ENCODE measurements at regions not wholly inside any gene's neighbourhood (a gene's known extent, or its start where the extent isn't known, plus 50 kb on each side); places are given as distances from the start of the nearest gene placed in this dataset.

DNA sequence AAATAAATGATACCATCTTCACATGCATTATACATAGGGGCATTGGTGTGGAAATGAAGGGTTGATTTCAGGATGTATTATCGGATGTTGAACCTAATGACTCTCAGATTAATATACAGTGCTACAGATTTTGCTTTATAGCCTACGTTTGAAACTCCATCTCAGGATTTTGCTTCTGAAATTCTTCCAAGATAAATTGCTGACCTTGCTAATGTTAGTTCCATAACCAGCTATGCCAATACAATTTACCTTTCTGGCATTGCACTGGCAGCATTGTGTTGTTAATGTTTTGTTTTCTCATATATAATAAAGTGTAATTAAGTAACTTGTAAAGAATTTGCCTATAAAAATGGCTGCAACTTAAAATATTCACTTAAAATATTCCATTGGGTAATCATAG lies 350.1 kb downstream of the CHRM3 start:
- no peak for DNase-seq

DNA sequence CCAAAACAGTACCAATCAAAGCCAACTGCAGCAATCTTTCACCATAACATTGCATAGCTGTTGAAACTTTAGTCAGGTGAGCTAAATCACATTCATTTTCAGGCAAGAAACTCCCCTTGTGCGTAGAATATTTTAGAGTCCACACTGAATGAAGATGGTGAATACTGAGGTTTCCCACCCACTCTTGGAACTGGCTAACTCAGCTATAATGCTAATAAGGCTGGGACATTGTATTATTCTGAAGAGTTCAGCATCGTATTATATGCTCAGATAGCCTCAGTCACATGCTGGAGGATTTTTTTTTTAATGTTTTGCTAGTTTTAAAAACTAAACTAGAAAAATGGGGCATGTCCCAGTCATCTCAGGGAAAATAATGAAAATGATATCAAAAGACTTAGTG lies 352.3 kb upstream of the FMN2 start:
- DNase-seq: no peak

DNA sequence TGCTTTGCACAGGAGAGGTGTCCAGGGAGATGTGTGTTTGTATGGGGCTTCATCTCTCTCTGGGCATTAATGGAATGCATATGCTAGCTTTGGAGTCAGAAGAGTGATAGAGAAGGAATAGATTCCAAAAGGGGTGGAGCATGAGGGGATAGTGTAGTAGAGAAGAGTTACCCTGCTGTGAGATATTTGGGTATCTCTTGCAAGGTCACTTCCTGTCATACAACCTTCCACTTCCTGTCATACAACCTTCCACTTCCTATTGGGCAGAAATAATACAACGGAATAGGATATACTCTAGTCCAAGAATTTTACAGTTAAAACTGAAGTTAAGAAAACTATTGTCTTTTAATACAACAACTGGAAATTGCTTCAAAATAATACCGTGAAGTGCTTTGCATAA lies 351.8 kb upstream of the FMN2 start:
- DNase-seq: no peak

DNA sequence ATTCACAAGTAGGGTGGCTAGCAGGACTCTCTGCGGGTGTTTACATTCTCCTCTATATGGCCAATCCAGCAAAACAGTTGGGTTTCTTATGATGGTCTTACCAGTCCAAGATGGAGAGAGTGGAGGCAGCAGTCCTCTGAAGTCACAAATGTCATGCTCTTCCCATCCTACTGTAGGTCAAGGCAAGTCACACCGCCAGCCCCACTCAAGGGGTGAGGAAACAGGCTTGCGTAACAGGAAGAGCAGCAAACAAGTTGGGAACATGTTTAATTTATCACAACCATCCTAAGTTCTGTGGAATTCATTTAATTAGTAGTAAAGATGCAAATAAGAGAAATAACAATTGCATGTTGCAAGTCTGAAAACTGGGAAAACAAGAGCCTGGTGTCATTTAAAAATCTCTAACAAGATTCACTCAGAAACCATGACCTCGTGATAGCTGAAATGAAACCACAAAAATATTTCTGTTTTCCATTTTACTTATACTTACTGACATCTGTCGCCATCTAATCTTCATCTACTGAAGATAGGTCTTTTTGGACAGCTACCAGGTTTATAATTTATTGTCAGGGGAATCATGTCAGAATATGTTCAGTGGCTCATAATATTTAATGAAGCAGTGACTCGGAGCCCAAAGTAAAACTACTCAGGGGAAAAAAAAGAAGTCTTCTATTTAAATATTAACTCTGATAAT lies 349.1 kb upstream of the FMN2 start:
- no peak for DNase-seq

DNA sequence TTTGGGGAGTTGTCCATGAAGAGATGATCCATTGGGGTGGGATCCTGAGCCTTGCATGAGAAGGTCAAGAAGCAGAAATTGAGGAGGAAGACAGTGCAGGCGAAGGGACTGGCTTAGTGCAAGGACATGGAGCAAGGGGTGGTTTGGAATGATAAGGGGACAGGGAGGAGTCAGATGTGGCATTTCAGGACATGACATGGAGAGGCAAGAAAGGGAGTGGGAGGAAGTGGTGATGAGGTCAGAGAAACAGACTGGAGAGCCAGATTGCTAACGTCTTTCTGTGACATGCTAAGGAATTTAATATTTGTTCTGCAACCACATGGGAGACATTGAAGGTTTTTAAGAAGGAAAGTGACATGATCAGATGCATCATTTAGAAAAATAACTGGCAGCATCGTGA lies 346.8 kb upstream of the FMN2 start:
- DNase-seq: no peak

DNA sequence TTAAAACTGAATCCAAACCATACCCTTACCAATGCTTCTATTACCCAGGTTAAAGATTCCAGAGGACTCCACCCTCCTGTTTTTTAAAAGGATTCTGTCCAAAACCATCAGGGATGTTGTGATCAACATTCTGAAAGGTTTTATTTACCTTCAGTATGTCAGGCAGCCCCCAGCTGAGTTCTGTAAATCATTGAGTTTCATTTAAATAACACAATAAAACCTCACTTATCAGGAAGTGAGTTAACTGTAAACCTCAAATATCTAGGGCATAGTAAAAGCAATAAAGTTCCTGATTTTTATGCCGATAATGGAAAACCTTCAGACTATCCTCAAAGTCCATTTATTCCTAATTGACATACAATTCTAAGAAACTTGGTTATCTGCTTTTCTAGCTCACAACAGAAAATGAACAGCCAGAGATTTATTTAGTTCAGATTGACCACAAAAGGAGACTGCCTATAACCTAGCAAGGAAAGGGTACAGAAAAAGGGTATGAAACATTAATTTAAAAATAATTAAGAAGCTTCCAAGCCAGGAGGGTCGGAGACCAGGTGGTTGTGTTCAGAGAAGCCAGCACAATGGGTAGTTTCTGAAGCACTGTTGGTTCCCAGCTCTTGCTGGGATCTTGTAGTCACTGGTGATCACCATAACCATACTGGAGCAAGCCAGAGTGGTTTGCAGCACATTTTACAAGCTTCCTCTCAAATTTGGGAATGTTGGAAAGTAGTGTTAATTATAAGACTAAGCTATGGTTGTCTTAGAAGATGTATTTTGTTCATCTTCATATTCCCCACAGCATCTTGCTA lies 336.4 kb upstream of the FMN2 start:
- no peak for DNase-seq

DNA sequence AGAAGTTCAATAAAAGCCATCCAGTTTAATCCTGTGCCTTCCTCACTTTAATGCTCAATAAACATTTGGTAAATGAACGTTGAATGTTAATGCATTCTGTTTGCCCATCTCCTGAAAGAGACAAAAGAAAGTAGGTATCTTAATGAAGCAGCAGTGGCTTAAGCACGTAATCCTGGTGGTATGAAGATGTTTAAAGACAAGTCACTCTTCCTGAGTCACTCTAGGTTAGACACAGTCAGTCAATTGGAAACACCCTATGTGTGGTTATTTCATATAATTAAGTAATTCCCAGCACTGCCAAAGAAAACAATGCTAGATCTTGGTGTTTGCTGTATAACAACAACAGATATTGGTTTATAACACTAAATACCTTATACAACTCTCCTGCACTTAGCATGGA lies 334.0 kb upstream of the FMN2 start:
- no peak for DNase-seq

DNA sequence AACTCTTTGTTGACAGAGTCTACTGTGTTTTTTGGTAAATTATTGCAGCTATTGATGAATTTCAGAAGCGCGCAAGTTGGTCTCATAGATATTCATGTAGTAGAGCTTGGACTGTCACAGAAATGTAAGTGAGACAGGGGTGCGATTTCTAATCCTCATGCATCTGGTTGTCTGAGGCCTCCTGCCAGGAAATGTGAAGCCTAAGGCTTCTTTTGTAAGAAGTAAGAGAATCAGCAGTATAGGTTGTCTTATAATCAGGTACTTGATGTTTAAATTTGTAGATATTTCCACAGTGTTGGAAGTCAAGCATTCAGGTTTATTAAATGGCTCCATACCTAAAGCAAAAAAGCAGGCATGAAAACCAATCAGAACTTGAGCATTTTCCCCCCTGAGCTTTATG lies 332.9 kb upstream of the FMN2 start:
- no peak for DNase-seq

DNA sequence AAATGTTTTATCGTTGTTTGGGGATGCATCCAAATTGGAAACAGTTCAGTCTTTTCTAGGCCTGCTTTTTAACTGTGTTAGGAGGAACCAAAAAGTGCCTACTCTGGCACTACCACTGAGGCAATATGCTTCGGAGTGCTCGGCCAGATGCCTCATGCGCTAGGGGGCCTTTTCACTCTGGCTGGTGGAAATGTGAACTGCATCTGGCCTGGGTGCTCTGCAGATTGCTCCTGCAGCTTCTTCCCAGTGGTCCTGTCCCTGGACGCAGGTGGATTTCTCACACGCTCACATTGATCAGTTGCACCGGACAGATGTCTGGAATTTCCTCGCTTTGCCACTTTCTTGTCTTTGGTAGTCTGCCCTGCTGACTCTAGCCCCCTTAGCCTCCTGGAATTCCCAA lies 330.2 kb upstream of the FMN2 start:
- no peak for DNase-seq

DNA sequence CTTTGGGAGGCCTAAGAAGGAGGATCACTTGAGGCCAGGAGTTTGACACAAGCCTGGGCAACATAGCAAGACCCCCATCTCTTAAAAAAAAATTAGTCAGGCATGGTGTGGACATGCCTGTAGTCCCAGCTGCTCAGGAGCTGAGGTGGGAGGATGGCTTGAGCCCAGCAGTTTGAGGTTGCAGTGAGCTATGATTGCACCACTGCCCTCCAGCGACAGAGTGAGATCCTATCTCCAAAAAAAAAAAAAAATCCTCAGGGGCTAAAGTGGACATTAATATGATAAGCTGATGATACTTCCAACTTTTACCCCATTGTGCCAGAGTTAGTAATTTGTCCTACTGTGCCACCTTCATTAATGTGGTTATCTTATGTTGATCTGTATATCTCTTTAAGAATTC lies 327.8 kb upstream of the FMN2 start:
- no peak for DNase-seq

DNA sequence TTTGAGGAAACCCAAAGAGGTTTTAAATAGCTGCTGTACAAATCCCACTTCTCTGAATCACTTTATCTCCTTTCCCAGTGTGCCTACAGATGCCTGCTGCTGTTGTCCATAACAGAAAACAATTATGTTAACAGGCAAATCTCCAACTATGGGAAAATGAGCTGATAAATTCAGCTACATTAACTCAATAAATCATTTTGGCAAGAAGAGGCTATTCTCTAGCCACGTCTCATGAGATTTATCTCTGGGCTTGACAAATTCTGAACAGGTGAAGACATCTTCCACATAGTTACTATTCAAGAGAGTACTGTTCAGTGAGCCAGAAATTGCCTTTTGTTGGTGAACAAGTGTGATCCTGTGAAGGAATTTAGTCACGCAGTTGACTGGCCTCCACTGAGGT lies 327.1 kb upstream of the FMN2 start:
- DNase-seq: no peak

DNA sequence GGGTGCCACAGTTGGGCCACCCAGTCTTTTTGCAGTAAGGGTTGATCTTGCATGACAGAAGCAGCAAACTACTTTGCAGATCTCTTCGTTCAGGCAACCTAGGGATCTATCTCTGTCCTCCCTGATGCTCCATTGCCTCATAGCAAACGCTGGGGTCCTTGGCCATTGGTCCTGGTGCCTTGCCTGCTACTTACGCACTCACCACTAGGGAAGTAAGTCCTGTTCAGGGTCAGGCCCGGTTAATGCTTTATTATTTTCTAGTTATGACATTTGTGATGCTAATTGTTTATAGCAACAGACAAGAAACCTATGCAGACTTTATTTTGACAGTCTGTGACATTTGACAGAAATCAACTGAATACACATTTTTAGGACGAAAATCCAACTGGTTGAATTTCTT lies 326.5 kb upstream of the FMN2 start:
- no peak for DNase-seq

DNA sequence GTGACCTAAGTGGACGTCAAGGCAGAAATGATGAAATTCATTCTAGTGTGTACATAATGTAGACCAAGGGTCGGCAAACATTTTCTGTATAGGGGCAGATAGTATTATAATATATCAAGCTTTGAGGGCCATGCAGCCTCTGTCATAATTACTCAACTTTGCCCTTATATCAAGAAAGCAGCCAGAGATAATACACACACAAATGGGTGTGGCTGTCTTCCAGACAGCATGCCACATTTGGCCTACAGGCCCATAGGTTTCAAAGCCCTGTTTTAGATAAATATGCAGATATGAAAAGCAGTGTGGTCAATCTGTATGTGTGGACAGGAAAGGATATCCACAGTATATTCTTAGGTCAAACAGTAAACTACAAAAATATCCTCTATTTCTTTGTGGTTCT lies 320.1 kb upstream of the FMN2 start:
- DNase-seq: no peak

DNA sequence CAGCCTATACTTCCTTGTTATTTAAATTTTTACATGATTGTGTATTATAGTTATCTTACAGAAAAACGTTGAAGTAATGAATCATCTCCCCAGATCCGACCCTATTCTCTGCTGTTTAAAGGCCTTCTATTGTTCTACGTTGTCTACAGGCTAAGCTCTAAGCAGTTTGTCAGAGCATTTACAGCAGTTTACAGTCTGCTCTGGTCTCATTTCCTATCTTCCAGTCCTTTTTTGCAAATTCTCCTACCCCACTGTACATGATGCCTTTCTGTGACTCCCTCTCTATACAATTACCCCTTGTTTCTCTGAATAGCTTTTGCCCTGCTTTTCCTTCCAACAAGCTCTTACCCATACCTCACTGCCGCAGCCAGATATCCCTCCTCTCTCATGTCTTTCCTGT lies 319.2 kb upstream of the FMN2 start:
- DNase-seq: no peak

DNA sequence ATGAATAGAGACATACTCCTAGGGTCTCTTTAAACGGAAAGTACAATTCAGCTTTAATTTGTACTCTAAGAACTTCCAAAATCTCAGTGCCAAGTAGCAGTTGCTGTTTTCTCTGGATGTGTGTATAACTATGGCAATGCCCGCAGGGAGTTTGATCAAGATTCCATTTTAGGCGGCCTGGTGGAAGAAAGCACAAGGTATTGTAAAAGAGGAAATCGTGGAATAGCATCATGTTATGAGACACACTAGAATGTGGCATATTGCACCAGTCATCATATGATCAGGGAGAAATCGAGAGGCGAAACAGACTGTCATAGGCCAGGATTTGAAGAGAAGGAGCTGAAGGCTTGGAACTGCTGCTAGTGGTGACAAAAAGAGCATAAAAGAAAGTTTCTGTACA lies 316.2 kb upstream of the FMN2 start:
- DNase-seq: no peak

DNA sequence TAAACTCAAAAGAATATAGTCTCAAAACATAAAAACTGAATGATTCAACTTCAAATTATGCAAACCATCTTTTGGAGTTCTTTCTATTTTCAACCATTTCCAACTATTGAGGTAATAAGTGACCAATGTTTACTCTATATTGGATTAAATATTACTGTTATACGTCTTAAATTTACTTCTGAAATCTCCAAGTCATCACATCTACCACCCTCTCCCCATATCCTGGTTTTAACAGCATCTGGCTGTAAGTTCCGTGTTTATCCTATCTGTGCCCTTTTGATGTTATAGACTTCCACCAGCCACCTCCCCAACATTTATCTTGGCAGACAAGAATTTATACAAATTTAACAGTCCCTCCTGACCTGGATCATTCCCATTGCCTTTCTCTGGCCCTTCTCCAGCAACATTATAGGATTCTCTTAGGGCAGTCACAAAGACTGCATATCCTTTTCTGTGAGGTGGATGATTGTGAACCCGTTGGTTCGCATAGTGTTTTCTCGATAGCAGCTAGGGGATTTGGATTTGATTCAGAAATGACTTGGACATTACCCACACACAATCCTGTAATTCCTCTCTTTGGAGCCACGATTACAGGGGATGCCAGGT lies 313.4 kb upstream of the FMN2 start:
- no peak for DNase-seq

DNA sequence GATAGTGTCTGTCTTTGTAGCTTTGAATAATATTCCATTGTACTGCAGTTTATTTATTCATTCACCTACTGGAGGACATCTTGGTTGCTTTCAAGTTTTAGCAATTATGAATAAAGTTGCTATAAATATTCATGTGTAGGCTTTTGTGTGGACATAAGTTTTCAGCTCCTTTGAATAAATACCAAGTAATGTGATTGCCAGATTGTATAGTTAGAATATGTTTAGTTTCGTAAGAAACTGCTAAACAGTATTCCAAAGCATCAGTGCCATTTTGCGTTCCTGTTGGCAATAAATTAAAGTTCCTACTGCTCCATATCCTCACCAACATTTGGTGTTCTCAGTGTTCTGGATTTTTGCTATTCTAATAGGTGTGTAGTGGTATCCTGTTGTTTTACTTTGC lies 311.7 kb upstream of the FMN2 start:
- DNase-seq: no peak

DNA sequence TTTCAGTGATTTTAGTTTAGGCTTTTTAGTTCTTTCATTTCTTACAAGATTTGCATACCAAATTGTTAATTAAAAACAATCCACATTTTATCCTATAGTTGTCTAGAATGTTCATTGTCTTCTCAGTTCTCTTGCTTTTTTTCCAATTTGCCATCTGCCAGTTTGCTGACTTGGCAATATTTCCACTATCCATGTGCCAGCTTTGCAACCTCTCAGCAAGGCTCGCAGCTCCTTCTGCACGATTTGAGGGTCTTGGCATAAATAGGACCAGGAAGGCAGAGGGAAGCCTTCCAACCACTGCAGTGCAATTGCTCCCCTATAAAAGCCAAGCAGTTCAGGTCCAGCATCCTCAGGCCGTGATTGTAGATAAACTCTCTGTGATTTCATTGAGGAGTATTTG lies 306.8 kb upstream of the FMN2 start:
- DNase-seq: no peak

DNA sequence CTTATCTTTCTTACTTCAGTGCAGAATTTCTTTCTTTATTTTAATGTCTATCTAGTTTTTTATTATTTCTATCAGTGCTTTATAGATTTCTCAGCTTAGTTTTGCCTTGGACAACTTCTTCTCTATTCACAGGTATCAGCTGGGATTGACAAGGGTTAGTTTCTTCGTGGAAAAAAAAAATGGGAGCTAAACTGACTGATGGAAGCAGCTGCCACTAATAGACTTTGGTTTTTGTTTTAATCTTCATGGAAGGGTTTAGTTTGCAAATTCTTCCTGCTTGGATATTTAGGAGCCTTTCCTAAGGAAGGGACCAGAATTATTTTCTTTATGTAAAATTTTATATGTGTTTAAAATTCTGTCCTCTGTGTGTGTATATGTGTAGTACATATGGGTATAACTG lies 306.1 kb upstream of the FMN2 start:
- no peak for DNase-seq

DNA sequence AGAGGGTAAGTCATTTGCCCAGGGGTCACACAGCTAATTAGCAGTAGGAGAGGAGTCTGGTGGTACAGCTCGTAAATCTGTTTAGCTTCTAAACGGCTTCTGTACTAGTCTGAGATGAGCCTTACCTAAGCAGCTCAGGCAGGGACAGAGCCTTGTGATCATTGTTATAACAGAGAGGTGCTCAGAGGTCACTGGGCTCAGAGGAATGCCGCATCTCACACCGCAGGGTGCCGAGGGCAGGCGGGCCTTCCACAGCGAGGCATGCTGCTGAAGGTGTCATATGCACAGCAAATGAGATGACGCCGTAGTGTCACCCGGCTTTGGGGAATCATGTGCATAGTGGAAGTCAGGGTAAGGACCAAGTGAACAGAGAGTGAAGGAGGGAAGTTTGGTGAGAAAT lies 305.2 kb upstream of the FMN2 start:
- DNase-seq: no peak

DNA sequence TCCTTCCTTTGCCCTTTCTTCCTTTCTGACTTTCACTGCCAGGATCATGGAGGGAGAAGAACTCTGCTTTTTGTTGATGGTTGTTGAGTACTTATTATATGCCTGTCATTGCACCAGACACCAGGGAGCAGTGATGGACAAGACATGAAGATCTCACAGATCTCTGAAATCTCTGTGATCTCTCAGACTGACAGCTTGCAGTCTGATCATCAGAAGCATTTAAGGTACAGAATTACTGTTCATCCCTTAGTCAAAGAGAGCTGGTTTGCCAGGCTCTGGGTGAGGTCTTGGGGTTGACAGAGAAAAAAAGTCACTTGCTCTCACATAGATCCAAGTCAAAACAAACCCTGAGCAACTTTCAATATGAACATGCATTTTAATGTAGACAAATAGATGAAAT lies 299.5 kb upstream of the FMN2 start:
- no peak for DNase-seq

DNA sequence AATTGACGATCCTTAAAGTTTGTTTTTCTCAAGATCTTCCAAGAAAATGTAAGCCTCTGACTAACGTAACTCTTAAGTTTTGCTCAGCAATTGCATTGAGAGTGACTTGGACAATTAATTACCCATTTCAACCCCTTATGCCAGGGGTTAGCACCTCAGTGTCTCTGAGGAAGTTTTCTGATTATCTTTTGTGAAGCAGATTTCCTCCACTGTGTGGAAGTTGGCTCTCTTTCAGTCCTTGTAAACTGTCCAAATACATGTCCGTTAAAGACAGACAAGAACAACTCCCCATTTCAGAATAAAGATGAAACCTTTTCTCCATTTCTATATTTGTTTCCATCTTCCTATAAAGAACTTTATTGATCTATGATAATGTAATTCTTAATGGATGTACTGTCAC lies 296.4 kb upstream of the FMN2 start:
- DNase-seq: no peak

DNA sequence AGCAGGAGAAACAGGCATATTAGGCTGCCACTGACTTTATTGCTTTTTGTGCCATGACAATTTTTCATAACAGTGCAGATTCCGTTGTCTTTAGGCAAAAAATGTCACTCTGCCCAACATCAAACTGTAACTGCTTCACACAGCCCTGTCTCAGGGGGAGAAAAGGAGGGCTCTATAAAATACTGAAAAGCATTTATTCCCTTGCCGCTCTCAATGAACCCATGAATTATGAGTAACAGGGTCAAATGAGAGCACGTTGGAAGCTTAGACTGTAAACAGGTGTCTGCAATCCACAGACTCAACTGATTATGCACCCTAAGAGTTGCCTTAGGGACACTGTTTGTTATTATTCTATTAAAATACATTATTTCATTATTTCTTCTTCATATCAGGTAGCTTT lies 292.1 kb upstream of the FMN2 start:
- DNase-seq: no peak

DNA sequence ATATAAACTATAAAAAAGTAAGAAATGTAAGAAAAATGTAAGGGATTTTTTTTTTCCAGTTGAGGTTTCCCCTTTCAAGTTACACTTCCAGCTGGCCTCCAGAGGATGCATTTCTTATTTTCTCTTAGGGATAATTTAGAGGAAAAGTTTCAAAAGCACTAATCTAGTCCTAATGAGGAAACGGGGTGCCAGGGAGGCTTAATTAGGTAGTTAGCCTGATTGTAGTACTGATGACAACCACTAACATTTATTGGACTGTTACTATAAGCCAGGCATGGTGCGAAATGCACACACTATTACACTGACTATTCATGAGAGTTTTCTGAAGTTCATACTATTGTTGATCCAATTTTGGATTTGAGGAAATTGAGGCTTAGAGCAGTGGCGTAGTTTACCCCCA lies 290.8 kb upstream of the FMN2 start:
- no peak for DNase-seq

DNA sequence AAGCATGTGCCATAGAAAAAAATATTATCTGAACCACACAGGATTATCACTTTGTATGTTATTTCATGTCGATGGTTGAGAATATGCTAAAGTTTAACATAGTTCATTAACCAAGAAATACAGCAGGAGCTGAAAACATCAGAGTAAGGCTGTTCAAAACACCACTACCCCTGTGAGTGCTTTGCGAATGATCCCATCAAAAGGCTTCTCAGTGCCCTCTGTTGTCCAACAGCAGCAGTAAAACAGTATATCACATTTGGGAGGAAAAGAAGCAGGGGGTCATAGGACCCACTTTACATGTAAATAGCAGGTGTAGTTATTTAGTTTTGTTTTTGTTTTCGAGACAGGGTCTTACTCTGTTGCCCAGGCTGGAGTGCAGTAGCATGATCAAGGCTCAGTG lies 289.4 kb upstream of the FMN2 start:
- no peak for DNase-seq

Measured in stimulated activated CD4-positive, alpha-beta T cell treated with anti-CD3 and anti-CD28 coated beads, Interleukin-2, amount 100 ng/mL, for 24 hours (primary cell).